GM12878 (cell line): ENCODE measurements at regions not wholly inside any gene's neighbourhood (a gene's known extent, or its start where the extent isn't known, plus 50 kb on each side); places are given as distances from the start of the nearest gene placed in this dataset.

Experiments
- ATAC-seq: fragments of 200-7000 bp; cut with Tn5 transposase; 3 replicates; pipeline ENCODE4 v1.9.1; 2020; ENCODE audit warnings: mild to moderate bottlenecking, moderate library complexity
- BruUV-seq: library from RNA; stranded (reverse); fragments of 400-500 nt; replicated peaks from 2 replicates; lab custom pipeline; 2021; lab: Mats Ljungman, UMichigan
- CTCF ChIA-PET: fragments of 300-600 bp; sonication (Branson Sonifier 250); formaldehyde crosslinking; extraction: SDS; loops from one replicate; lab custom pipeline; 2021; ENCODE audit warnings: inconsistent platforms; lab: Yijun Ruan, JAX
- POLR2A ChIA-PET: fragments of 350-600 bp; formaldehyde crosslinking; extraction: SDS; loops from one replicate; lab custom pipeline; 2021; ENCODE audit warnings: inconsistent platforms; lab: Charles Lee
- RAD21 ChIA-PET: fragments of 300-600 bp; sonication (Branson Sonifier 250); formaldehyde crosslinking; loops from one replicate; lab custom pipeline; 2023; ENCODE audit warnings: antibody characterized with exemption; ENCODE audit not compliant: unreplicated experiment; lab: Charles Lee
- SMC1A ChIA-PET: fragments of 300-600 bp; sonication (Branson Sonifier 250); formaldehyde crosslinking; loops from one replicate; lab custom pipeline; 2023; ENCODE audit not compliant: unreplicated experiment, uncharacterized antibody; lab: Charles Lee
- DNase-seq: peaks from one replicate; pipeline ENCODE4 v3.0.0-alpha.2; 2011; ENCODE audit warnings: low read depth, low spot score
- FAIRE-seq: peaks from 3 replicates; lab custom pipeline; 2011; peaks lifted over from hg19 to GRCh38; lab: Jason Lieb, UNC
- H2AFZ ChIP-seq: 2 replicates; pipeline ENCODE4 v1.6.0; 2011; ENCODE audit warnings: low read depth, low read length, control low read depth; ENCODE audit not compliant: control insufficient read depth
- H3K27ac ChIP-seq: 2 replicates; pipeline ENCODE4 v1.5.1; 2011; ENCODE audit warnings: control low read depth; ENCODE audit not compliant: control insufficient read depth, insufficient read depth
- H3K27me3 ChIP-seq, 2 experiments: replicated peaks in 1 of 2; 2 replicates each; pipeline versions ENCODE4 v1.6.0 to v1.6.1; 2011; ENCODE audit warnings: low read length in 1 of 2; ENCODE audit not compliant: control insufficient read depth in 2 of 2, insufficient read depth in 2 of 2
- H3K36me3 ChIP-seq, 2 experiments: 2 replicates each; pipeline ENCODE4 v1.5.1; 2011; ENCODE audit warnings: low read length in 1 of 2; ENCODE audit not compliant: control insufficient read depth in 2 of 2, insufficient read depth in 2 of 2
- H3K4me1 ChIP-seq: 2 replicates; pipeline ENCODE4 v1.6.1; 2011; ENCODE audit warnings: mild to moderate bottlenecking, low read length, moderate library complexity, mixed read lengths; ENCODE audit not compliant: control insufficient read depth, insufficient read depth
- H3K4me2 ChIP-seq: 2 replicates; pipeline ENCODE4 v1.6.0; 2011; ENCODE audit warnings: control low read depth; ENCODE audit not compliant: control insufficient read depth, insufficient read depth
- H3K4me3 ChIP-seq: fragments of 200-600 bp; sonication (generic); 2 replicates; pipeline ENCODE4 v1.5.1; 2016
- H3K79me2 ChIP-seq: 2 replicates; pipeline ENCODE4 v1.6.0; 2011; ENCODE audit warnings: low read length; ENCODE audit not compliant: control insufficient read depth, insufficient read depth
- H3K9ac ChIP-seq: 2 replicates; pipeline ENCODE4 v1.8.0; 2011; ENCODE audit warnings: low read length, control low read depth, mixed read lengths; ENCODE audit not compliant: control insufficient read depth, insufficient read depth
- H3K9me3 ChIP-seq: replicated peaks from 3 replicates; pipeline ENCODE4 v1.5.1; 2011; ENCODE audit warnings: mild to moderate bottlenecking, low read length; ENCODE audit not compliant: control insufficient read depth, insufficient read depth
- H4K20me1 ChIP-seq: 2 replicates; pipeline ENCODE4 v1.6.0; 2011; ENCODE audit not compliant: control insufficient read depth, insufficient read depth
- CHD1 ChIP-seq: IDR thresholded peaks from 2 replicates; pipeline ENCODE4 v1.6.1; 2012; ENCODE audit warnings: low read depth, low read length, improper control_type of control experiment
- ETV6 ChIP-seq, 2 experiments: fragments of 450-650 bp in 1 of 2; IDR thresholded peaks in 1 of 2; conservative IDR thresholded peaks in 1 of 2; 2 replicates each; pipeline ENCODE4 v1.6.1; 2014; ENCODE audit warnings: antibody characterized with exemption in 1 of 2, borderline replicate concordance in 1 of 2, low read depth in 1 of 2, mild to moderate bottlenecking in 1 of 2, moderate library complexity in 1 of 2
- IKZF1 ChIP-seq: fragments of 450-650 bp; conservative IDR thresholded peaks from 2 replicates; pipeline ENCODE4 v1.6.1; 2017; ENCODE audit warnings: antibody characterized with exemption, mild to moderate bottlenecking
- JUND ChIP-seq: IDR thresholded peaks from 2 replicates; pipeline ENCODE4 v1.6.1; 2012; ENCODE audit warnings: low read depth, mild to moderate bottlenecking, low read length, improper control_type of control experiment, moderate library complexity
- MEF2A ChIP-seq: IDR thresholded peaks from 2 replicates; pipeline ENCODE4 v1.6.1; 2011; ENCODE audit warnings: low read depth, mild to moderate bottlenecking, low read length, moderate library complexity; ENCODE audit not compliant: insufficient read depth
- NKRF ChIP-seq: fragments of 450-650 bp; conservative IDR thresholded peaks from 2 replicates; pipeline ENCODE4 v1.6.1; 2017; ENCODE audit warnings: mild to moderate bottlenecking, moderate library complexity
- POU2F2 ChIP-seq: IDR thresholded peaks from 3 replicates; pipeline ENCODE4 v1.6.1; 2011; ENCODE audit warnings: low read depth, mild to moderate bottlenecking, low read length, borderline replicate concordance
- RAD21 ChIP-seq: IDR thresholded peaks from 2 replicates; pipeline ENCODE4 v1.6.1; 2011; ENCODE audit warnings: mild to moderate bottlenecking, low read depth, low read length, moderate library complexity; ENCODE audit not compliant: insufficient read depth
- SKIL ChIP-seq: fragments of 450-650 bp; IDR thresholded peaks from 2 replicates; pipeline ENCODE4 v1.6.1; 2017; ENCODE audit warnings: mild to moderate bottlenecking, low read depth, inconsistent platforms; ENCODE audit not compliant: poor library complexity, severe bottlenecking
- WGBS: methylation state at CpG from one replicate; pipeline ENCODE4 v1.1.6; 2016; ENCODE audit warnings: low lambda C conversion rate; ENCODE audit not compliant: insufficient replicate concordance, insufficient coverage; ENCODE audit errors: missing lambda C conversion rate; 5-methylcytosine and 5-hydroxymethylcytosine counted together
- in situ Hi-C: fragments of 300-500 bp; cut with MboI; formaldehyde crosslinking; loops from 9 replicates; pipeline ENCODE4 v1.14.3; 2018; ENCODE audit warnings: mixed read lengths
- intact Hi-C: fragments of 100-400 bp; cut with micrococcal nuclease; formaldehyde crosslinking; loops from one replicate; pipeline ENCODE4 v1.14.2; 2022; ENCODE audit not compliant: unreplicated experiment

- FAIRE-seq, result no peak
- no peaks in the 10 kb centered on the region; a peak in 2 of 4 replicates for H3K27me3 ChIP-seq
- ChIA-PET SMC1A (no interaction called here), POLR2A (no interaction called here), CTCF (interaction anchor here (0.6 kb wide), 1 partner anchor 897 kb away, joined by 4 read pairs; no protein-coding TSS in a partner anchor), RAD21 (no interaction called here)
- in situ Hi-C loops, result no loop called here
- TF ChIP-seq NKRF, result no peak
- TF ChIP-seq MEF2A, result no peak
- no peak for TF ChIP-seq SKIL
- TF ChIP-seq POU2F2, result no peak
- TF ChIP-seq JUND, result no peak
- TF ChIP-seq CHD1, result no peak
- no peak for TF ChIP-seq RAD21
- TF ChIP-seq ETV6 (conservative IDR thresholded peaks at IDR 0.05 in 1 of 2, IDR thresholded peaks at IDR 0.05 in 1 of 2; ENCODE audit: borderline replicate concordance in 1 of 2, low read depth in 1 of 2), result no peak
- TF ChIP-seq IKZF1, result no peak
- DNase-seq, result no peak
- no peak overlapping the region for H2AFZ ChIP-seq
- WGBS, result 22% methylated on average over 6 of the region's 6 CpGs
- no peak for ATAC-seq
- H3K79me2 ChIP-seq, result no peaks in the 10 kb centered on the region
- no TSS peak for BruUV-seq
- intact Hi-C loops, result no loop called here
- no peak overlapping the region for H3K27ac ChIP-seq
- H3K9ac ChIP-seq, result no peak overlapping the region
- H3K4me1 ChIP-seq, result no peaks in the 10 kb centered on the region
- H3K9me3 ChIP-seq, result no peaks in the 10 kb centered on the region
- no peaks in the 10 kb centered on the region for H4K20me1 ChIP-seq
- H3K36me3 ChIP-seq, result no peaks in the 10 kb centered on the region
- no peak overlapping the region for H3K4me3 ChIP-seq
- no peak overlapping the region for H3K4me2 ChIP-seq
These were observed 98.9 kb upstream of the TJP1 start for GRCh38 chr15:29921130-29921601.
